Fibroblast of pulmonary artery (primary cell): ENCODE measurements at regions not wholly inside any gene's neighbourhood (a gene's known extent, or its start where the extent isn't known, plus 50 kb on each side); places are given as distances from the start of the nearest gene placed in this dataset.
A peak's percentile ranks its signal among the peaks of the same experiment; 100 is the strongest.

ENCODE experiments used
- DNase-seq: peaks from one replicate; pipeline ENCODE4 v3.0.0-alpha.2; 2010; ENCODE audit warnings: low read depth
- H3K4me3 ChIP-seq: replicated peaks from 2 replicates; pipeline ENCODE4 v1.5.1; 2011; ENCODE audit warnings: low read depth, mild to moderate bottlenecking, control low read depth, low read length, moderate library complexity
- TF ChIP-seq, protein P1 (sequence below): IDR thresholded peaks from 2 replicates; pipeline ENCODE4 v1.5.1; 2011; ENCODE audit warnings: mild to moderate bottlenecking, control low read depth, low read length, inconsistent platforms; ENCODE audit errors: missing control alignments

DNA sequence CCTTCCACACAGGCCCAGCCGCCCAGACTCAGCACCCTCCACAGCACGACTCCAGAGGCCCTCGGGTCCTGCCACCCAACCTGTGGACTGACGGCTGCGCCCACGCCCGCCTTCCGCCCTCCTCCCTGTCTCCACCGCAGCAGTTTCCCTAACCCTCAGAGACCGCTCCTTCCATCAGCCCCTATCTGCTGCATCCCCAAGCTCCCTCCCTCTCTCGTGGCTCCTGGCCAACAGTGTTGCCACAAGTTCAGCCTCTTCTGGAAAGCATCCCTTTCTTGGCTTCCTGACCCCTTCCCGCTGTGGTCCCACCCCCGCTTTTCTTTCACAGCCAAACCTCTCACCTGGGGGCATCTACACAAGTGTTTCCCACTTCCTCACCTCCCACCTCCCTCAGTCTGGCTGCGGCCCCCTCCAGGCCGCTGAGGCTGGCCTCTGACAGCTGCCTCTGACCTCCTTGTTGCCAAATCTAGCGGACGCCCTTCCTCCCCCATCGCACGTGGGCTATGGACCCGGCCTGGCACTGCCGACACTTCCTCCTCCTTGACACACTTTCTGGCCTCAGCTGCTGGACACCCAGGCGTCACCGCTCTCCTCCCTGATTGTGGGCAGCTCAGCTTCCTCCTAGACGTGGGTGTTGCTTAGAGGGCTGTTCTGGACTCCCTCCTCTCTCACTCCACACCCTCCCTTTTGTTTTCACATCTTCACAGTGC lies 168.8 kb upstream of the TLE3 start:
- no peak overlapping the region for H3K4me3 ChIP-seq
- TF ChIP-seq, protein P1, sequence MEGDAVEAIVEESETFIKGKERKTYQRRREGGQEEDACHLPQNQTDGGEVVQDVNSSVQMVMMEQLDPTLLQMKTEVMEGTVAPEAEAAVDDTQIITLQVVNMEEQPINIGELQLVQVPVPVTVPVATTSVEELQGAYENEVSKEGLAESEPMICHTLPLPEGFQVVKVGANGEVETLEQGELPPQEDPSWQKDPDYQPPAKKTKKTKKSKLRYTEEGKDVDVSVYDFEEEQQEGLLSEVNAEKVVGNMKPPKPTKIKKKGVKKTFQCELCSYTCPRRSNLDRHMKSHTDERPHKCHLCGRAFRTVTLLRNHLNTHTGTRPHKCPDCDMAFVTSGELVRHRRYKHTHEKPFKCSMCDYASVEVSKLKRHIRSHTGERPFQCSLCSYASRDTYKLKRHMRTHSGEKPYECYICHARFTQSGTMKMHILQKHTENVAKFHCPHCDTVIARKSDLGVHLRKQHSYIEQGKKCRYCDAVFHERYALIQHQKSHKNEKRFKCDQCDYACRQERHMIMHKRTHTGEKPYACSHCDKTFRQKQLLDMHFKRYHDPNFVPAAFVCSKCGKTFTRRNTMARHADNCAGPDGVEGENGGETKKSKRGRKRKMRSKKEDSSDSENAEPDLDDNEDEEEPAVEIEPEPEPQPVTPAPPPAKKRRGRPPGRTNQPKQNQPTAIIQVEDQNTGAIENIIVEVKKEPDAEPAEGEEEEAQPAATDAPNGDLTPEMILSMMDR: no peak
- peak; percentile 91 for DNase-seq

DNA sequence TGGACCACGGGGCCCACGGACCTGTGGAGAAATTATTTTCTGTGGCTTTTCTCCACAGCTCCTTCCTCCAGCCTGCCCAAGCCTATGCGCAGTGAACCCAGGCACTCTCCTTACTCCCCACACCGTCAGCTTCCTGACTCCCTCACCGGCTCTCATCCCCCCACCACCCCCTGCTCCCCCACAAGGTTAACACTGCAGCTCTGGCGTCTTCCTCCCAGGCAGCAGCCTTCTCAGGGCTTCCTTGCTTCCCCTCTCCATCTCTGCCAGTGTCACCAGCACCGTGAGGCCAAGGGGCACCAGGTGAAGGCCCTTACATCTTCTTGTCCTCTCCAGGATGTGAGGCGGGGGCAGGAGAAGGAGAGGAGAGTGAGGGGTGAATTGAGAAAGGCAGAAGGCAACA lies 168.3 kb upstream of the TLE3 start:
- no peak for DNase-seq
- H3K4me3 ChIP-seq: no peak overlapping the region
- TF ChIP-seq, protein P1: no peak

DNA sequence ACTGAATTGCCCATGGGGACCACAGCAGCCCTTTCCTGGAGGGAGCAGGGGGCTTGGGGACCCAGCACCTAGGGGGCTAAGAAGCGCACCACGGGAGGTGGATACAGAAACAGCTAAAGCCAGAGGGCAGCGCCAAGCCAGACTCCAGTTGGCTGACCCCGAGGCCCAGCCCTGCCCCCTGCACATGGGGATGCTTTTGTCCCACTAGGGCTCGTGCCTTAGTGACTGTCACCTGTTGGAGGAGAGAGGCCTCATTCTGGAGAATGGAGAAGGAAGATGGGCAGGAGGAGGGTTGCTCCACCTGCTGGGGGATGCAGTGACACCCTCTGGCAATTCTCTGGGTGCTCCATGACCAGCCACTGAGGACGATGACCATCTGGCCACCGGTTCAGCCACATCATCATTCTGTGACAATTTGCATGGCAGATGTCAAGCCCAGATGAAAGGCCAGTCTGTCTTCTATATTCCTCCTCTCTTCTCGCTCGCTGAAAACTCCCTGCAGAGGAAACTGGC lies 167.8 kb upstream of the TLE3 start:
- TF ChIP-seq, protein P1: peak; percentile 23
- no peak overlapping the region for H3K4me3 ChIP-seq
- DNase-seq: no peak

DNA sequence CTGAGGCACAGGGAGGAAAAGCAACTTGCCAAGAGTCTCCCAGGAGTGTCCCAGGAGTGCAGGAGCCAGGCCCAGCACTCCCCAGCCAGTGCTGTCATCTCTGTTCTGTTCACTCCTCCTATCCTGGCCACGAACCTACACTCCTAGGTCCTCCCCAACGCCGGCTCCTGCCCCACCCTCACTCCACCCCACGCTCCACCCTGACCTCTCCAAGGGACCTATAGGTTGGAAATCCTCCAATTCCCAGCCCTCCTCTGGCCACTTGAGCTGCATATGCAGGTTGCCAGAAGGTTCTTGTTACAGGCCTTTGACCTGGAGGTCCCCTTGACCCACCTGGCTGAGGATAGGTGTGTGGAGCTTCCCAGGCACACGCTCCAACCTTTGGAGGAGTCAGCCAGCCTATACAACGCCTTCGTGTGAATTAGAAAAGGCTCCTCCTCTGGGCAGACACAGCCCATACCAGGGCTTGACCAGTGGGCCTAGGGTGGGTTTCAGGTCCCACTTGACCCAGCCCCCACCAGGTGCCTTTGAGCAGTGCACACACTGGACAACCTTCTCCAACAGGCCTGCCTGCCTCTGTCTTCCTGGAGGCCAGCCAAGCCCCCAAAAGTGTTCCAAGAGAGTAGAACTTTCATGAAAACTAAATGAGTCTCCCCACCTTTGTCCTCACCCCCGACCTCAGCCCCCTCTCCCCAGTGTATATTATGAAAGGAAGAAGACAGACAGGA lies 167.2 kb upstream of the TLE3 start:
- TF ChIP-seq, protein P1: no peak
- DNase-seq: no peak
- no peak overlapping the region for H3K4me3 ChIP-seq

DNA sequence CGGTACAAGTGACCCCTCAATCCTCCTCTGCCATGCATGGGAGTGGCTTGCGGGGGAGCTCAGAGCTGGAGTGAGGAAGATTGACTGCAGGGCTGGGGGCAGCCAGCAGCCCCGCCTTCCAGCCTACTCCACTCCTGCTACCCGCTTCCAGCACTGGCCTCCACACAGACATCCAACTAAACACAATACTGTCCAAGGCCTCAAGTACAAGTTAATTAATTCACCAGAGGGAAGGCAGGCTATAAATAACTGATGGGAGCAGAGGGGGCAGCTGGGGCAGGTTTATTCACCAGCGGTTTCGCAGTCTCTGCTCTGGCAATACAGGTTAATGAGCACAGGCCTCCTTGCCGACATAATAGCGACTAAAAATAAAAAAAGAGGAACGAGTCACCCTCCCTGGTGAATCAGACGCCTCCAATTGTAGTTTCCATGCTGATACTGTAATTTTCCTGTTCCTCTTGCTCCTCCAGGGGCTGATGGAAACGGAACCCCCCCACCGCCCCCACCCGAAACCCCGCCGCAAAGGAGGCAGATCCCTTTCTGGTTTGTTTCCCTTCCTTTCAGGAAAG lies 166.4 kb upstream of the TLE3 start:
- no peak for DNase-seq
- TF ChIP-seq, protein P1: no peak

DNA sequence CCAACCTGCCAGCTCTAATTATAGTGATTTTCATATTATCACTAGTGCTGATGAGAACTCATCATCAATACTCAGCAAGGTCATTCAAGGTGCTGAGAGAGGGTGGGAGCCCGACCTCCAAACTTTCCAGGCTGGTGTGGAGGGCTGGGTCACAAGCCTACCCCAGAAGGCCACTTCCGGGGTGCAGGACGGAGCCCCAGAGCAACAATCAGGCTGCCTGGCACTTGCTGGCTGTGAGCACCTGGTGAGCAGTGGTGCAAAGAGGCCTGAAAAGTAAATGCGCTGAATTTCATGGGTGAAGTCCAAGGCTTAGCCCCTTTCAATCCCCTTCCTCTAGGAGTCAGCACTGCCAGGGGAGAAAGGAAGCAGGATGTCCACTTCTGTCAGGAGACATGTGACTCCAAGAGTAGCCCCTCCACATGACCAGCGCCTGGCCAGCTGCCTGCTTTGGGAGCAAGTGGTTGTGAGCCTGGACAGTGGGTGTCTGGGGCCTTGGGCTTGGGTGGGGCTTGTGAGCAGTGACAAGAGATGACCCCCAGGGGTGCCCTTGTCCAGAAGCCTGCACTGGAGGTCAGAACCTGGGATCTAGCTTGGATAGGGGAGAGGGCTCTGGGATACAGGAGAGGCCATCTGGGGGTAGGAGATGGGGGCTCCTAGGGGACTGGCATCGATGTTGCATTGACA lies 165.0 kb upstream of the TLE3 start:
- no peak overlapping the region for H3K4me3 ChIP-seq
- no peak for DNase-seq
- TF ChIP-seq, protein P1: no peak

More for the DNA sequence above, 166.4 kb upstream of the TLE3 start:
- no peak overlapping the region for H3K4me3 ChIP-seq
